ENCODE measurements at regions not wholly inside any gene's neighbourhood (a gene's known extent, or its start where the extent isn't known, plus 50 kb on each side); places are given as distances from the start of the nearest gene placed in this dataset.

DNA sequence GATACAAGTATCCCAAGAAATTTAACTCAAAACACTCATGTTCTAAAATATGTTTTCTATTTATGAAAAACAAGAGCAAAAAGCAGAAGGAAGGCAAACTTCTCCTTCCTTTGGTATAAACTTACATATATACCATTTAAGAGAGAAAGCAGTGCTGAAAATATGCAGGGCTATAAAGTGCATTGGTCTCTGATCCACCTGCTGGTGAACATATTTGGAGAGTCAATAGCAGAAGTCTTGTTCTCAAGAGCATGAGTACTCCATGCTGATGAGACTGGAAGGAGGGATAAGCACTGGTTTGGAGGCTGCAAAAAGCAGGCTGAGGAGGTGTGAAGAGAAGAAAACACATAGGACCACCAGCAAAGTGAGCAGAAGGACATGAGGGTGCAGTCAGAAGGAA lies 391.2 kb downstream of the STK39 start:
- TF ChIP-seq, protein P1, sequence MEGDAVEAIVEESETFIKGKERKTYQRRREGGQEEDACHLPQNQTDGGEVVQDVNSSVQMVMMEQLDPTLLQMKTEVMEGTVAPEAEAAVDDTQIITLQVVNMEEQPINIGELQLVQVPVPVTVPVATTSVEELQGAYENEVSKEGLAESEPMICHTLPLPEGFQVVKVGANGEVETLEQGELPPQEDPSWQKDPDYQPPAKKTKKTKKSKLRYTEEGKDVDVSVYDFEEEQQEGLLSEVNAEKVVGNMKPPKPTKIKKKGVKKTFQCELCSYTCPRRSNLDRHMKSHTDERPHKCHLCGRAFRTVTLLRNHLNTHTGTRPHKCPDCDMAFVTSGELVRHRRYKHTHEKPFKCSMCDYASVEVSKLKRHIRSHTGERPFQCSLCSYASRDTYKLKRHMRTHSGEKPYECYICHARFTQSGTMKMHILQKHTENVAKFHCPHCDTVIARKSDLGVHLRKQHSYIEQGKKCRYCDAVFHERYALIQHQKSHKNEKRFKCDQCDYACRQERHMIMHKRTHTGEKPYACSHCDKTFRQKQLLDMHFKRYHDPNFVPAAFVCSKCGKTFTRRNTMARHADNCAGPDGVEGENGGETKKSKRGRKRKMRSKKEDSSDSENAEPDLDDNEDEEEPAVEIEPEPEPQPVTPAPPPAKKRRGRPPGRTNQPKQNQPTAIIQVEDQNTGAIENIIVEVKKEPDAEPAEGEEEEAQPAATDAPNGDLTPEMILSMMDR (IDR thresholded peaks at IDR 0.05): peak in 1 of 6 experiments; percentile 17
- TF ChIP-seq POLR2A (IDR thresholded peaks at IDR 0.05): no peak

DNA sequence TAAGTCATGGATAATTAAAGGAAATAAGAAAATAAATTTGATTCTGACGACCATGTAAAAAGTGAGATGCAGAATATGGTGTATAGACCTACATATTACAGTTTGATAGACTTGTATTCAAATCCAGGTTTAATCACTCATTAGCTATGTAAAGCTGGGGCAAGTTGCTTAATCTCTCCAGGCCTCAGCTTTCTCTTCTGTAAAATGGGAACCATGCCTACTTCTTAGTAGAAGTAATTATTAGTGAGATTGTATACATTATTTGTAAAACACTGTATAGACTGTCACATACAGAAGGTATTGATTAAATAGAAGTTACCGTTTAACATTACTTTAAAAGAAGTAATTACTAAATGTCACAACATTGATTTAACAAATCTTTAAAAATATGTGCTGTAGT lies 392.2 kb downstream of the STK39 start:
- no peaks in the 10 kb centered on the region for H3K9me3 ChIP-seq
- no peak for DNase-seq
- H3K27me3 ChIP-seq: no peaks in the 10 kb centered on the region
- H3K36me3 ChIP-seq: no peaks in the 10 kb centered on the region
- no peaks in the 10 kb centered on the region for H3K4me1 ChIP-seq
- H3K27ac ChIP-seq: no peak overlapping the region
- TF ChIP-seq, protein P1 (IDR thresholded peaks at IDR 0.05): no peak
- no peak for TF ChIP-seq POLR2A (IDR thresholded peaks at IDR 0.05)
- no peak overlapping the region for H3K4me3 ChIP-seq

More for the DNA sequence above, 391.2 kb downstream of the STK39 start:
- Histone ChIP-seq H3K4me3 (no peak overlapping the region), H3K27me3 (no peaks in the 10 kb centered on the region), H3K4me1 (no peaks in the 10 kb centered on the region), H3K27ac (no peak overlapping the region), H3K36me3 (no peaks in the 10 kb centered on the region), H3K9me3 (no peaks in the 10 kb centered on the region)
- DNase-seq: no peak

DNA sequence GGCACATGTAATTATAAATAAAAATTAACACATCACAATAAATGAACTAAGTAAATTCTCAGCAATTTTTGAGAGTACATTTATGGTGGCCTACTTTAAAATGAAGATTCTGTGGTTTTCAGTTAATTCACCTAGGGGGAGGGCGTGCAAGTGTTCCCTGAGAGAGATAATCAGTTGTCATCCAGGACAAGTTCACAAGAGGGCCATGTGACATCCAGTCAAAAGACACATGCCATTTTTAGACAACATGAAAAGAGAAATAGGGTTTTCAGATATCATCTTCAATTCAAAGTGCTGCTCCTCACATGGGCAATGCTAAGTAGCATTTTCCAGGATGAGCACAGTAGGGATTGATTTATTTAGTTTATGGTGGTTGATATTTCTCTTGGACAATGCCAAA lies 393.7 kb downstream of the STK39 start:
- DNase-seq: no peak
- no peaks in the 10 kb centered on the region for H3K27me3 ChIP-seq
- TF ChIP-seq POLR2A (IDR thresholded peaks at IDR 0.05): no peak
- TF ChIP-seq, protein P1 (IDR thresholded peaks at IDR 0.05): no peak

DNA sequence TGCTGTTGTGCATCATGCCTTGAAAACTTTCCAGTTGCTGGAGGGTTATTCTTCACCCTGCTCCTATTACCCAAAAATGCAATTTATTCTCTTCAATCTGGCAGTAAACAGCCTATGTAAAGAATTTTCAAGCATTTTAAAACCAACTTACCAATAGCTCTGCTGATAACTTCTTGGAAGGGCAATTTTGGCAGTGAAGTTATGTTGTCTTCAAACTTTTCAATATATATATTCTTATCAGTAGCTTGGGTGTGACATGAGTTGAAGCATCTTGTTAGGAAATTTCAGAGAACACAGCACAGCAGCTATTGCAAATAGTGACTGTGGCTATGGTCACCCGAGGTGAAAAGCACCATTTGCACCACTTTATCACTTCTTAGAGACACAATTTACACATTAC lies 395.5 kb downstream of the STK39 start:
- H3K27ac ChIP-seq: no peak overlapping the region
- H3K4me3 ChIP-seq: no peak overlapping the region
- H3K4me1 ChIP-seq: no peaks in the 10 kb centered on the region
- TF ChIP-seq, protein P1 (IDR thresholded peaks at IDR 0.05): no peak
- TF ChIP-seq POLR2A (IDR thresholded peaks at IDR 0.05): no peak
- no peaks in the 10 kb centered on the region for H3K36me3 ChIP-seq
- no peak for DNase-seq
- H3K9me3 ChIP-seq: no peaks in the 10 kb centered on the region
- H3K27me3 ChIP-seq: no peaks in the 10 kb centered on the region

More for the DNA sequence above, 393.7 kb downstream of the STK39 start:
- Histone ChIP-seq H3K36me3 (no peaks in the 10 kb centered on the region), H3K4me3 (no peak overlapping the region), H3K27ac (no peak overlapping the region), H3K4me1 (no peaks in the 10 kb centered on the region), H3K9me3 (no peaks in the 10 kb centered on the region)

DNA sequence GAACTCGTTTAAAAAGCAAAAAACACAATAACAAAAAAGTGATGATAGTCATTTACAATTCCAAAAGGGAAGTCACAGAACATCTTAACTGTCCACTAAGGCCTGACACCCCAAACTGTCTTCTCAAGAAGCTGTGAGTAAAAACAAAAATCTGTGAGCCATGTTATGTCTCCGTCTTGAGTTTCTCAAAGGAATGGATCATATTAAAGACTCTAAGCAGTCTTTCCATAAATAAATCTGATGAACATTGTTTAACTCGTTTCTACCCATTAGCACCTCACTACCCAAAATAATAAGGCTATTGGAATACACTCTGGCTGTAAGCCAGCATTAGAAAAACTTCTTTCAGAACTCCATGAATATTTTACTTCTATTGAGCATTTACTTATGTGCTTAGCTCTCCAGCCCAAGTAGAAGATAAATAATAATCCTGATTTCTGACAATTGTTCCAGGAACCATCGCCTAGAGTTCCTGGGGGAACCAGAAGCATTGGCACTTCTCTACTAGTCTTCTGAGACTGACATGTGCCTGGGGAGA lies 396.0 kb downstream of the STK39 start:
- Histone ChIP-seq H3K27me3 (no peaks in the 10 kb centered on the region), H3K27ac (no peak overlapping the region), H3K9me3 (no peaks in the 10 kb centered on the region), H3K36me3 (no peaks in the 10 kb centered on the region), H3K4me3 (no peak overlapping the region), H3K4me1 (no peaks in the 10 kb centered on the region)
- TF ChIP-seq, protein P1 (IDR thresholded peaks at IDR 0.05): no peak
- TF ChIP-seq POLR2A (IDR thresholded peaks at IDR 0.05): no peak
- no peak for DNase-seq
